Sigmoid colon (tissue), 4 donors: ENCODE measurements at regions not wholly inside any gene's neighbourhood (a gene's known extent, or its start where the extent isn't known, plus 50 kb on each side); places are given as distances from the start of the nearest gene placed in this dataset.
A peak's percentile ranks its signal among the peaks of the same experiment; 100 is the strongest.
"Not testable (repeated sequence)": the region's sequence is repeated elsewhere in the genome, so short reads cannot be mapped to it uniquely, and the experiment has no call there.

ENCODE experiments used
- CTCF ChIP-seq, 4 experiments: fragments of 450-650 bp in 3 of 4; fragments of 200-600 bp in 1 of 4; IDR thresholded peaks; one replicate each; pipeline ENCODE4 v1.5.1; 2016 to 2019; ENCODE audit warnings: antibody characterized with exemption in 4 of 4, mild to moderate bottlenecking in 3 of 4, moderate library complexity in 2 of 4
- POLR2A ChIP-seq, 2 donors: fragments of 450-650 bp; IDR thresholded peaks; one replicate each; pipeline ENCODE4 v1.6.1; 2016; ENCODE audit warnings: antibody characterized with exemption in 2 of 2, mild to moderate bottlenecking in 2 of 2, moderate library complexity in 2 of 2
- POLR2AphosphoS5 ChIP-seq, 4 donors: sonication (generic); formaldehyde crosslinking; IDR thresholded peaks; one replicate each; pipeline ENCODE4 v1.6.1; 2017; ENCODE audit warnings: antibody characterized with exemption in 4 of 4

DNA sequence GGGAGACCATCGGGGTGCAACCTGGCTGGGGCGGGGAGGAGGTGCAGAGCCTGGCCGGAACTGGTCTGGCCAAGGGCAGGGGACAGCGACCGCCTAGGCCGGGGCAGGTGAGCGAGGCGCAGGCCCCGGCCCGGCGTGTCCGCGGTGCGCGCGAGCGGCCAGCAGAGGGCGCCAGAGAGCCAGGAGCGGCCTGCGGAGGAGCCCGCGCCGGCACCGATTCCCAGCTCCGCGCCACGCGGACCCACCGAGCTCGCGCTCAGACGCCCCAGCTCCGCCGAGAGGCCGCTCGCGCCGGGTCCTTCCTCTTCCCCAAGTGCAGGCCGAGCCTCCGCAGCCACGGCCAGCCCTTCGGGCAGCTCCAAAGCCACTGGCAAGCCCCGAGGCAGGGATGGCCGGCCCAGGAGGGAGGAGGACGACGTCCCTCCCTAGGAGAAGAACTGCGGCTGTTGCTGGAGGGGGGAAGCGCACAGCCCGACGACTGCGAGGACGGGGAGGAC is 128.9 kb upstream of the HMX1 start:
- TF ChIP-seq POLR2AphosphoS5, POLR2A (IDR thresholded peaks at IDR 0.05): not testable (repeated sequence)
- peak in 2 of 4 experiments; percentile 44 to 89 for TF ChIP-seq CTCF (IDR thresholded peaks at IDR 0.05)
